NCI-H345 (cell line): ENCODE measurements at regions not wholly inside any gene's neighbourhood (a gene's known extent, or its start where the extent isn't known, plus 50 kb on each side); places are given as distances from the start of the nearest gene placed in this dataset.
"Not testable (repeated sequence)": the region's sequence is repeated elsewhere in the genome, so short reads cannot be mapped to it uniquely, and the experiment has no call there.

Experiments used
- DNase-seq: peaks from one replicate; lab custom pipeline; 2025; lab: John Stamatoyannopoulos, UW

DNA sequence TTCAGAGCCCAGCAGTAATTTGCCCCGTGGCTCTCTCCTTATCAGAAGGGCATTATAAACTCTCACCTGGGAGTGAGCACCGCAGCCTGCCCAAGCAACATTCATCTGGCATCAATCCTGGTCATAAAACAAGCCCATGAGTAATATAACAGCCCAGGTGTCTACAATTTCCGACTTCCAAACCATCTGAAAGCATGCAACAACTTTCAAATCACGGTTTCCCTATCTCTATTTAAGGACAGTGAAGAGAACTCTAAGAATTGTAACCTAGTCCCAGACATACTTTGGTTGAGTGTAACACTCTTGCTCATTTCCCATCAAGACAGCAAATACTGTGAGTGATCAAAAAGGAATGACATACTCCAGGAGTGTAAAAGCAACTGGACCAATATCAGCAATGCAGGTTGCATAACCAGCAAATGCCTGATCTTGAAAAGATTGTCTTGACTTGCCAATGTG is 487.4 kb upstream of the SOX9 start:
- DNase-seq = no peak

DNA sequence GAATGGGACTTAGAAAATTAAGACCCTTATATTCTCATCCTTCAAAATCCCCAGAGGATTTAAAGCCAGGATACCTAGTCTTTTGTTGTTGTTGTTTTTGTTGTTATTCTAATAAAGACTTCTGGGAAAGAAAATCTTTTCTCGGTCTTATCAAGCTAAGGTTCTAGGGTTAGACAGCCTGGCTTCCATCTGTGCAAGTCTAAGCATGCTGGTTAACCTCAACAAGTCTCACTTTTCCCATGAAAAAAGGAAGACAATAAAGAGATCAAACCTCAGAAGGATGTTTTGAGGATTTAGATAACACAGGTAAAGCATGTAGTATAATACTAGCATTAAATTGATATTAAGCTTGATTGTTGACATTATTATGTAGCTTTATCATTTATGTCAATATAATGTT is 486.4 kb upstream of the SOX9 start:
- DNase-seq = no peak

DNA sequence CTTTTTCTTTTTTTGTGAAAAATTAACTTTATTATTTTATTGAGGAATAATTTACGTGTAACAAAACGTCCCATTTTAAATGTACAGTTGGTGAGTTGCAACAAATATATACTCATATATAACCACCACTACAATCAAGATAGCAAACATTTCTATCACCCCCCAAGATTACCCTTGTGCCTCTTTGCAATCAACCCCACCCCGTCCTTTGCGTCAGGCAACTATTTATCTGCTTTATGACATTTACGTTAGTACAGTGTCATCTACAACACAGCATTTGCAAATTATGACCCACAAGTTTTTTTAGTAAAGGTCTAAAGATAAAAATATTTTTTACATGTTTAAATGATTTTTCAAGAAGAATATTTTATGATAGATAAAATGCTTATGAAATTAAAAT is 485.6 kb upstream of the SOX9 start:
- no peak for DNase-seq

DNA sequence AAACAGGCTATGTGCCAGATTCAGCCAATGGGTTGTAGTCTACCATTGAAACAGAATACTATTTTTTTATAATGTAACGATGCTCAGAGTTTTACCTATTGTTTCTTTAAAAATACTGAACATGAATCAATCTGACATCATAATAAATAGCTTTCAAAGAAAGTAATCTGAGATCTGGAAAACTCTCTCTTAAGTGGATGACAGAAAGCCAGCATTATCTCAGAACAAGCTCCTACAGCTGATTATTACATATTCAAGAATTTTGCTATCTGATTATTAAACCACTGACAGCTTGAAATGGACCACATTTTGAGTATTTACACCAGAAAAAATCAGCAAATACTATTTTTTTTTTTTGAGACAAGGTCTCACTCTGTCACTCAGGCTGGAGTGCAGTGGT is 484.2 kb upstream of the SOX9 start:
- no peak for DNase-seq

DNA sequence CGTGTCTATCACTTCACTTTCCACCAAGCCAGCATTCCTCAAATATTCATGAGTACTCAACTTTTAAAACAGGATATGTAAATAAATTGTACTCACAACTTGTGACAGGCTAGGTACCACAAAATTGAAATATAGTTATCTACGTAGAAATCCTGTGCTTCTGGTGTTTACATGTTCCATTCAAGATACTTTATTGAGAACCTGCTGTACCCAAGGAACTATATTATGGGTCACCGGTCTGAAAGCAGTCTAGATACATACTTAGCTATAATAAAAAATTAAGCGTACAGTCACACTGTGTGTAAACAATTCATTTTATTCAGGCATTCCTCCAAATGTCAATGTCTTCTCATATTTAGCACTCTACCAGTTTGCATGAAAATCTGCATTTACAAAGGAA is 482.2 kb upstream of the SOX9 start:
- no peak for DNase-seq

DNA sequence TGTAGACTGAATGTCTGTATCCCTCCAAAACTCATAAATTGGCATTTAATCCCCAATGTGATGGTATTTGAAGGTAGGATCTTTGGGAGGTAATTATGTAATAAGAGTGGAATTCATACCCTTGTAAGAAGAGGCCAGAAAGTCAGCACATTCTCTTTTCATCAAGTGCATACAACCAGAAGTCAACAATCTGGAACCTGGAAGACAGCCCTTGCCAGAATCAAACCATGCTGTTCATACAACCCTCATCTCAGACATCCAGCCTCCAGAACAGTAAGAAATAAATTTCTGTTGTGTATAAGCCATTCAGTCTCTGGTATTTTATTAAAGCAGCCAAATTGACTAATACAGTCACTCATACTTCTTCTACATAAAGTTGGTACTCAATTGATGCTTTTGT is 481.0 kb upstream of the SOX9 start:
- no peak for DNase-seq

DNA sequence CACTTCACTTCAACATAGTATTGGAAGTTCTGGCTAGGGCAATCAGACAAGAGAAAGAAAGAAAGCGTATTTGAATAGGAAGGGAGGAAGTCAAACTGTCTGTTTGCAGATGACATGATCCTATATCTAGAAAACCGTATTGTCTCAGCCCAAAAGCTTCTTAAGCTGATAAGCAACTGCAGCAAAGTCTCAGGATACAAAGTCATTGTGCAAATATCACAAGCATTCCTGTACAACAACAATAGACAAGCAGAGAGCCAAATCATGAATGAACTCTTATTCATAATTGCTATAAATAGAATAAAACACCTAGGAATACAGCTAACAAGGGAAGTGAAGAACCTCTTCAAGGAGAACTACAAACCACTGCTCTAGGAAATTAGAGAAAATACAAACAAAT is 473.9 kb upstream of the SOX9 start:
- not testable (repeated sequence) for DNase-seq

DNA sequence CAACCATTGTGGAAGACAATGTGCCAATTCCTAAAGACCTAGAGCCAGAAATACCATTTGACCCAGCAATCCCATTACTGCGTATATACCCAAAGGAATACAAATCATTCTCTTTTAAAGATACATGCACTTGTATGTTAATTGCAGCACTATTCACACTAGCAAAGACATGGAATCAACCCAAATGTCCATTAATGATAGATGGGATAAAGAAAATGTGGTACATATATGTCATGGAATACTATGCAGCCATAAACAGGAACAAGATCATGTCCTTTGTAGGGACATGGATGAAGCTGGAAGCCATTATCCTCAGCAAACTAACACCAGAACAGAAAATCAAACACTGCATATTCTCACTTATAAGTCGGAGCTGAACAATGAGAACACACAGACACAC is 472.5 kb upstream of the SOX9 start:
- not testable (repeated sequence) for DNase-seq

DNA sequence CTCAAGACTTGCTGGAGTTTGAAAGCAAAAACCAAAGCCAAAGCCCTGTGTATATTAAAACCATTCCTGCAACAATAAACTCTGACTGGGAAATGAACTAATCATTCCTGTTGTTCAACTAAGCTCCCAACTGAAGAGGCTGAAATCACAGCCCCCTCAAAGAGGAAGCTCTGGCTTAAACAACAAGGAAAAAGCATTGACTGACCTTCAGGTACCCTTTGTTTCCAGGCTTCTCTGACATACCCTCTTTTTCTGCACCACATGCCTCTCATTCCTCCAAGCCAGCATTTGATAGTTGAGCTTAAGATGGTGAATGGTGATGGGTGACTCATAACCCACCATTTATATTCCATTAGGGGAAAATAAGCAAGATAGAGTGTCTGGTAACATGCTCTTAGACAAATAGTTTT is 470.9 kb upstream of the SOX9 start:
- DNase-seq = no peak

DNA sequence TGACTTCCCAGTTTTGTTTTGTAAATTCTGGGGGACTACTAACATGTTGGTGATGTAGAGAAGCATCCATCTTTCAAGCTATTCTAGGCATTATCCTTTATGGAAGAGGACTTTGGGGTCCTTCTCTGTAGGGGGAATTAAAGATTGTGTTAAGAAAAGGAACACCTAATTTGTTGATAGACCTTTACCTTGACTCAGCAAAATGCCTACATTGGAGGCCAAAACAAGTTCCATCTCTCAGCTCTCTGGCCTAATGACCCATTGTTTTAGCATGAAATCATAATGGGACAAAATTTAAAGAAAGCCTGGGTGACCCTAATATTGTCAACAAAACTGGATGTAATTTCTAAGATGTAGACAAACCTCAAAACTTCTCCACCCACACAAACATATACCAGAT is 465.3 kb upstream of the SOX9 start:
- no peak for DNase-seq

DNA sequence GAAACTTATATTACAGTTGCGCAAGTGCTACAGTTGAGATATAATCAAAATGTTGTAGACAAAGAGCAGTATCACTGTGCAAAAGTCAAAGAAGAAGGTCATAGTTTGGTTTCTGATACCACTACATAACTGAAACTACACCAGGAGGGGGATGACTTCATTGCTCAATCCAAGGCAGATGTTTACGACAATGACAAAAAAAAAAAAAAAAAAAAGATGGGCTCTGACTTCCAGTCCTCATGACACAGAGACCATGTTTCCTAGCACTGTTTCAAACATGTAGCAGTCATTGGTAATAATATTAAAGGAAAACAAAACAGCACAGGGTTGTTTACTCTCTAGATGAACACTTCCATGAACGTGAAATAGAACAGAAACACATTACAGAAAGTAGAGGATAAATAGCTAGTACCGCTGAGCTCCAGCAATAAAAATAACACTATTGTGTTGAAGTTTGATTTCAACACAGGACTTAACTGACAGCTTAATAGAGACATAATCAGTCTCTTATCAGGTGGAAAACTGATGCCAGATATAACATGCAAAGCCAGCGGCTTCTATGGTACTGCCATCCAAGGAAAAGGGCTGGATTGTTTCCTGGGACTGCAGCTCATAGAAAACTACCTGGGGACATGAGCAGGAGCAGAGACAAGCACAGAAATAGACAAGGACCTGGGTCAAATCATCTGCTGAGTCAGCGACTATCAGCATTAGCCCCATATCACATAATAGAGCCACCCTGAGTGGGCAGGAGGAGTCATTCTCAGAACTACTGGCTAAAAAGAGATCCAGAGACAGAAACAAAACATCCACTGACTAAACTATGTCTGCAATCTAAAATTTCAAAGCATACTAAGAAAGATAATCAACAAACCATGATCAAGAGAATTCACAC is 463.6 kb upstream of the SOX9 start:
- DNase-seq = no peak

DNA sequence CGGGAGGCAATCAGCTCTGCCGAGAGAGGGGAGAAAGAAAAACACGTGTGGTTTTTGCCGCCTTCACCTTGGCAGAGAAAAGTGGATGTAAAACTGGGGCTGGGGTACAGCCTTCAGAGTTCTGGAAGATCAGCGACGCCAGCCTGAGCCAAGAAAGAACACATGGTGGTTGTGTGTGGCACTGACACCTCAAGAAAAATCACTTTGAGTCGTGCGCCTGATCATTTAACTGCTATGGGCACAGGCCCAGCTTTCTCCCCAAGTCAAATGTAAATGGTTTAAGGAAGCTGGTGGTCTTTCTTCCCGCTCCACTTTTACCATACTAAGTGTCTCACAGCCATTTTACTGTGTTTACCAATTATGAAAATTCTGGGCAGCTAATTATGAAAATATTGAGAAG is 461.8 kb upstream of the SOX9 start:
- DNase-seq = no peak

DNA sequence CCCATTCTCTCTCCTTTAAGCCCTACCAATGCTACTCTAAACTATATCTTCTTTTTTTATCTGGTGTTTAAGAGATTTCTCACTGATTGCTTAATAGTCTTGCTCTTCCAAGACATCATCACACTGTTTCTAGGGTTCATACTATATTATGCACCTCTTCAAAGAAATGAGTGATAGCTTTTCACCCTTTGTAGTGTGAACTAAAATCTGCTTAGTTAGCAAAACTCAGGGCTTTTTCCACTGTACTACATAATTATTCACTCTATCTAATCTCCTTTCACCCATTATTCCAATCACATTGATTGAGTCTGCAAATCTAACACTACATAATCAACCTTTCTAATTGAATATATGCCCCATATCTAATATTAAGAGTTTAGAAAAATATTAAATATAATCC is 456.0 kb upstream of the SOX9 start:
- no peak for DNase-seq

DNA sequence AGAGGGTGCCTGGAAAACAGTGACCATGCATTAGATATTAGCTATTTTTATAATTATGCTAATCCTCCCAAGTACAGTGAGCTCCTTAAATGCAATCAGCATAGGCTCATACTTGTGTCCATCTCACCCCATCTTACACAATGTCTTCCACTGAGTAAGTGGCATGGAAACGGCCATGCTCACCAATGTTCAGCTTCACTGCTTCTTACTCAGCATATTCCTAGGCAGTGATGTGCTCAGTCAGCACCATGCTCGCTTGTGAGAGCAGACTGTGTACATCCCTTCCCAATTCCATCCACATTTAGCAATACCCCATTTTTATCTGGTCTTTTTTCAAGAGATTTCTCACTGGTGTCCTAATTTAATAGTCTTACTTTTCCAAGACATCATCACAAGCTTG is 454.8 kb upstream of the SOX9 start:
- DNase-seq = no peak

DNA sequence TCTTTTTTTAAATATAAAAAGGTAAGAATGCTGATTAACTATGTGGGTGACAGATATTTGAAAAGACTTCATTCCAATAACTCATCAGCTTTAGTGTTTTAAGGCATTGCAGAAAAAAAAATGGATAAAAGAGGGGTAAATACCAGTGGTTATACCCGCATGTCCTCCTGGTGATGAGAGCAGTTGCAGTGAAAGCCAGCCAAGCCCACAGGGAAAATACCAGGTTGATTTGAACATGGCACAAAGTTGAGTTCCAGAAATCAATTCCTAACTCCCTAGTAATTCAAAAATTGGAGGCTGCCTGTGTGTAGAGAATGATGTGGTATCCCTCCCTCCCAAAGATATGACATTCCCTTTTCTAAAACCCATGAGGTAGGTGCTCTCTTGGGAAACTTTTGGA is 453.2 kb upstream of the SOX9 start:
- no peak for DNase-seq

DNA sequence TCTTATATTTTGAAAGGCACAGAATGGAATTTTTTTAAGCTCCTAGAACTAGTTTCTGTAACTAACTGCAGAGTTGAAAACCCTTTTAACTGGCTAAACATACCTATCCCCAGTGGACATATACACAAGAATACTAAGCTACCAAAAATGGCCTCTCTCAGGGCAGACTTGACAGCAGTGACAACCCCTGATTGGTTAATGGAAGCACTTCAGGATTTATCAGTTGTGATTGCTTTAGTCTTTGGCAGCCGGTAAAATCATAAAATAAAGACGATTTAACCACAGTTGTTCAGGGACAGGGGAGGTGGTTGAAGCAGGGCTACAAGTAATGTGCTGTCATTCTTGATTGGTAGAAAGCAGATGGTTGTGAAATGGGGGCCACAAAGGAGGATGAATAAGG is 452.0 kb upstream of the SOX9 start:
- DNase-seq = no peak

DNA sequence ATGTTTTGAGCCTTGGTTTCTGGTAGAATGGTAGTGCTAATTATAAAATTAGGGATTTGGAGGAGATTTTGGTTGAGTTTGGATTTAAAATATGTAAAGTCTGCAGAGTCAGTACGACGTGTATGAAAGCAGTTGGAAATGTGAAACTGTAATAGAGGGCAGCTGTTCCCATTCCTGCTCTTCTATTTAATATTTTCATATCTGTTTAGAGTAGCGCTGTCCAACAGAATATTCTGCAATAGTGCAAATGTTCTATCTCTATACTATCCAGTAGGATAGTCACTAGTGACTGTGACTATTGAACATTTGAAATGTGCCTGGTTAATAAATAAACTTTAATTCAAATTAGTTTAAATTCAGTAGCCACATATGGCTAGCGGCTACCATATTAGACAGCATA is 443.4 kb upstream of the SOX9 start:
- no peak for DNase-seq

DNA sequence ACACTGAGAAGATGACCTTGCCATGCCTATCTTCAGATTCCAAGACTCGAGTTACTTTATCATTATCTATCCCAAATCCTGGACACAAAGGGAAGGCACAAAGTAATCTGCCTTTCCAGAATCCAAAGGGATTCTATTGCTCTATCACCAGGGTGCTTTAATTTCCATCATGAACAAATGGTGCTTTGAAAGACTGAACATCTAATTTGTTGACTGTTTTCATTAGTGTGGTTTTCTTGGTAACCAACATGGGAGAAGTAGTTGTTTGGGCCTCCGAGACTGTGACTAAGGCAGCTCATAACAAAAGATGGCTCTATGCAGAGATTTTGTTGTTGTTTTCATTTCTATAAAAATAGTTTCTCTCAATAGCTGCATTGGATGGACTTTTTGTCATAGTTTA is 441.0 kb upstream of the SOX9 start:
- DNase-seq = no peak

DNA sequence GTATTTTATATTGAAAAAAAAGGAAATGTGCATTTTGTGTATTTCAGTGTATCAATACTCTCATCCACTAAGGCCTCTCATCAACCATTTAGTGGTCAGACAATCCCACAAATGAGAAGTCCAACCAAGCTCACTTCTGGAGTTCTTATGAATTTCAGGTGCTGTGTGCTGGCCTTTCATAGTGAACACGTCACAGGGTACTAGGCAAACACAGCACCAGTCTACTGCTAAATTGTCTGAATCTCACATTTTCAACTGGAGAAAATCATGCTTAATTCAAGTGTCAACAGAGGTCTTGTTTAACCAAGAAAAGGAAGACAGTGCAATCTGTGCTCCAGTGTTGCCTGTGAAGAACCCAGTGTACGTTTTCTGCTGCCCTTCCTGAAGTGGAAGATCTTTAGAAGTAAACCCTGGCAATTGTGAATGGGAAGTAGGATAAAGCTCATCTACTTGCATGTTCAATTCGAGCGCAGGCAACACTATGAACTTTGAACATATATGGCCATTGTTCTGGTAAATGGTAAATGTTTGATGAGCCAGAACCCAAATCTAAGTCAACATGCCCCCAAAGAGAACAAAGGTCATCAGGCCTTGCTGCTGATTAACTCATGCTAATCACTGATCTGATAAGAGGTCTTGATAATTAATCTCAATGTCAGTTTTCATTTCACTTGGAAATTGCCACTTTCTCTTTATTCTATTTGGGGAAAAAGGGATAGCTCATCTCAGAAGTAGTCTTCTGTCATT is 439.2 kb upstream of the SOX9 start:
- no peak for DNase-seq

DNA sequence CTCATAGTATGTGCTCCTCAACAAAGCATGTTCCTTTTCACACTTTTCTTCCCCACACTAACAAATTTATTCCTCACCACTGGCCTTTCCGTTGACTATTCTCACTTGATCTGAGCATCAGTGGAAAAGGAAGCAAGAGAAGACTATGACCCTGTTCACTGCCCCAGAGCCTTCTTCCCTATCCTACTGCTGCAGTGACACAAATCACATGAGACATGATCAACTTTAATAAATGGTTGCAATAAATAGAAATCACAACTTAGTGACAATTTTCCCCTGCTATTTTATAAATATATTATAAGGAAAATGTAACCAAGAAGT is 438.7 kb upstream of the SOX9 start:
- no peak for DNase-seq

DNA sequence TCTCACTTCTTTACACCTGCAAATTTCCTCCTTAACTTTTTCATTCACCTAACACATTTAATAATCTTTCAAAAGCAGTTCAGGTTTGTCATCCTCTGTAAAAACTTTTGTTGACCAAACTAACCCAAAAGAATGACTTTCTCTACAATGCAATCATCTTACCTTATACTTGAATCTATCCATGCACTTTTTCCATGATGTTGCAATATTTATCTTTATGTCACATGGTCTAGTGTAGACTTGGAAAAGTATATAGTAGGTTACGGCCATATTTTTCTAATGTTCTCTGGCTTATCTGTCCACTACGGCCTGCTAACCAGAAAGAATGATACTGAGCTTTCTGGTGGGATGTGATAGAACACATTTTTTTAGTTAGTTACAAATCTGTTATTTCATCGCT is 431.0 kb upstream of the SOX9 start:
- no peak for DNase-seq

DNA sequence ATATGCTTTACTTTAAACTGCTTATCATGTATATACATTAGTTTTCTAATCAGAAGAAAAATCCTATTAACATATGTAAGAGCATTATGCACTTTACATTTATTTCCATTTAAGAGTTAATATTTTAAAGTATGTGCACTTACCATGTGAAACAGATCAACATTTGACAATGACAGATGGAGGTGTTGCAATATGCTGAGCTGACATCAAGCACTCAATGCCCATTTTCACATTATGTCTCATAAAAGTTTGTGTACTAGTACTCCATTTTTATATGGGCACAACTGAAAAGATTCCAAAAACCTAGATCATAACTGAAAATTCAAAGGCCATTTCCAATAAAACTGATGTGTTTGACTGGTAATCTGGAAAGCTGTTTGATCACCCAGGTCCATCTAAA is 420.9 kb upstream of the SOX9 start:
- no peak for DNase-seq

DNA sequence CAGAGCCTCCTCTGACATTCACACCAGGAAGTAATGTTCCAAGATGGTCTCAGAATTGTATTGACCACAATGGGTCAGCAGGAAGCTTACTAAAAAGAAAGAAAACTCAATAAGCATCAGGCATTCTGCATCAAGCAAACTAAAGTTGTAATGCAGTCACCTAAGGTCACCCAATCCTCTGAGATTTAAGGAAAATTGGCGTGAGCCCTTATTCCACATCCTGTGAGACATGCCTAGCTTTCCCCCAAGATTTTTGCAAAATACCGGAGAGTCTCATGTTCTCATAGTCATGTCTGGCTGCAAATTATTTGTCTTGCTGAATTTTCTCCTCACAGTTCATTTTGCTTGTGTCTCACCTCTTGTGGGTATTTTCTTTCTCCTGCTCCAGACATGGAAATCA is 417.1 kb upstream of the SOX9 start:
- no peak for DNase-seq
